ENCODE measurements at regions not wholly inside any gene's neighbourhood (a gene's known extent, or its start where the extent isn't known, plus 50 kb on each side); places are given as distances from the start of the nearest gene placed in this dataset.

DNA sequence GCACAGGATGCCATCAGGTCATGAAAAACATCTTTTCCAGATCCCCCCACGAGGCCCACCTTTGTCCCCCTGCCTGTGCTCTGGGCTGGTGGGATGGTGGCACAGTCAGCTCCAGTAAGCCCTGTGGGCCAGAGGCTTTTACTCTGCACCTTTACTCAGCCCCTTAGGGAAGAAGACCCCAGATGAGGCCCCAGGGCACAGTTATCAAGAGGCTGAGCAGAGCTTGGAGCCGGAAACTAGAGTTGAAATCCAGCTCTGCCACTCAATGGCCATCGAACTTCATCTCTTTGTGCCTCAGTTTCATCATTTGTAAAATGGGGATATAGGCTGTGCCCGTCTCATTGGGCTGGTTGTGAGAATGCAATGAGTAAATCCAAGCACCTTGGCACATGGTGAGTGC, 81.7 kb upstream of the TOX2 start:
- no peak for TF ChIP-seq POLR2A (IDR thresholded peaks at IDR 0.05)
- TF ChIP-seq CTCF (IDR thresholded peaks at IDR 0.05) = no peak
